ENCODE measurements at regions not wholly inside any gene's neighbourhood (a gene's known extent, or its start where the extent isn't known, plus 50 kb on each side); places are given as distances from the start of the nearest gene placed in this dataset.

DNA sequence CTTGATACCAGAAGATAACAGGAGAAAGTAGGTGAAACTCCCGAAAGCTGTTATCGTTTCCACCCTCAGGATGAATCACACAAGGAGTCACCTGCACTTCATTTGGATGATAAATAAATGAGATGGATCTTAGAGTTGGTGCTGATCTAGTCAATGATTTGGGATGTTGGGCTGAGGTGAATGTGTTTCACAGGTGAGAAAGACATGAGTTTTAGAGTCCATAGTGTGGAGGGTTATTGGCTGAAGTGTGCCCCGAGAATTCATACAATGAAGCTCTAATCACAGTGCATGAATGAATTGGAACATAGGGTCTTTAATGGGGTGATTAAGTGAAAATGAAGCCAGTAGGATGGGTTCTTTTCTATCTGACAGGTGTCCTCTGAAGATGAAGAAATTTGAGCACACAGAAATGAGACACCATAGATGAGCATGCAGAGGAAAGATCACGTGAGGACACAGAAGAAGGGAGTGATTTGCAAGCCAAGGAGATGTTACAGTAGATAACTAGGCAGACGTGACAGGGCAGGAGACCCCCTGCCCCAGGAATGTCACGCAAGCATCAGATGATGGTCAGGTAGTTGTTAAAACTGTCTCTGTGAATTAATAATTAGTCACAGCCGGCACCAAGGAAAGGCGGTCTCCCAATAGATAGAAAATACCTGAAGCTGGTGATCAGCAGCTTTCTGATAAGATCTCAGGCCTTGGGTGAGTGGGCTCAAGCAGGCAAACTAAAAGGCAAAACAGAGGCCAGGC lies 60.3 kb upstream of the IGLL5 start:
- TF ChIP-seq ZNF658 (tag by site-specific recombination; IDR thresholded peaks at IDR 0.05) (no peak), ZNF174 (tag by site-specific recombination; IDR thresholded peaks at IDR 0.05) (no peak), GLI2 (tag by site-specific recombination; IDR thresholded peaks at IDR 0.05; ENCODE audit: borderline replicate concordance, low read depth) (no peak), ZNF23 (tag by site-specific recombination; IDR thresholded peaks at IDR 0.05; ENCODE audit: borderline replicate concordance) (no peak), SALL2 (tag by site-specific recombination; IDR thresholded peaks at IDR 0.05; ENCODE audit: borderline replicate concordance) (no peak)
- TF ChIP-seq, protein P1, sequence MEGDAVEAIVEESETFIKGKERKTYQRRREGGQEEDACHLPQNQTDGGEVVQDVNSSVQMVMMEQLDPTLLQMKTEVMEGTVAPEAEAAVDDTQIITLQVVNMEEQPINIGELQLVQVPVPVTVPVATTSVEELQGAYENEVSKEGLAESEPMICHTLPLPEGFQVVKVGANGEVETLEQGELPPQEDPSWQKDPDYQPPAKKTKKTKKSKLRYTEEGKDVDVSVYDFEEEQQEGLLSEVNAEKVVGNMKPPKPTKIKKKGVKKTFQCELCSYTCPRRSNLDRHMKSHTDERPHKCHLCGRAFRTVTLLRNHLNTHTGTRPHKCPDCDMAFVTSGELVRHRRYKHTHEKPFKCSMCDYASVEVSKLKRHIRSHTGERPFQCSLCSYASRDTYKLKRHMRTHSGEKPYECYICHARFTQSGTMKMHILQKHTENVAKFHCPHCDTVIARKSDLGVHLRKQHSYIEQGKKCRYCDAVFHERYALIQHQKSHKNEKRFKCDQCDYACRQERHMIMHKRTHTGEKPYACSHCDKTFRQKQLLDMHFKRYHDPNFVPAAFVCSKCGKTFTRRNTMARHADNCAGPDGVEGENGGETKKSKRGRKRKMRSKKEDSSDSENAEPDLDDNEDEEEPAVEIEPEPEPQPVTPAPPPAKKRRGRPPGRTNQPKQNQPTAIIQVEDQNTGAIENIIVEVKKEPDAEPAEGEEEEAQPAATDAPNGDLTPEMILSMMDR (tag by site-specific recombination; IDR thresholded peaks at IDR 0.05), result no peak

Data from HEK293 (cell line).